Osteocyte (in vitro differentiated cells): ENCODE measurements at regions not wholly inside any gene's neighbourhood (a gene's known extent, or its start where the extent isn't known, plus 50 kb on each side); places are given as distances from the start of the nearest gene placed in this dataset.

Experiments
- DNase-seq: peaks from one replicate; pipeline ENCODE4 v3.0.0; 2021; ENCODE audit warnings: mixed read lengths; ENCODE audit not compliant: unreplicated experiment; ENCODE audit errors: extremely low spot score
- H3K27ac Mint-ChIP-seq: one replicate; pipeline ENCODE4 v1.8.0; 2021; ENCODE audit warnings: mild to moderate bottlenecking, mixed read lengths; ENCODE audit not compliant: unreplicated experiment
- H3K27me3 Mint-ChIP-seq: one replicate; pipeline ENCODE4 v1.8.0; 2021; ENCODE audit warnings: mixed read lengths; ENCODE audit not compliant: unreplicated experiment
- H3K36me3 Mint-ChIP-seq: one replicate; pipeline ENCODE4 v1.8.0; 2021; ENCODE audit warnings: mixed read lengths; ENCODE audit not compliant: unreplicated experiment
- H3K4me1 Mint-ChIP-seq: one replicate; pipeline ENCODE4 v1.8.0; 2021; ENCODE audit warnings: mixed read lengths; ENCODE audit not compliant: unreplicated experiment
- H3K4me3 Mint-ChIP-seq: one replicate; pipeline ENCODE4 v1.8.0; 2021; ENCODE audit warnings: mild to moderate bottlenecking, moderate library complexity, mixed read lengths; ENCODE audit not compliant: unreplicated experiment
- H3K9me3 Mint-ChIP-seq: one replicate; pipeline ENCODE4 v1.8.0; 2021; ENCODE audit warnings: mixed read lengths; ENCODE audit not compliant: unreplicated experiment
- CTCF ChIP-seq: fragments of 200-600 bp; sonication (generic); IDR thresholded peaks from 2 replicates; pipeline ENCODE4 v1.5.0; 2021; ENCODE audit warnings: antibody characterized with exemption, mild to moderate bottlenecking, moderate library complexity

- H3K36me3 Mint-ChIP-seq = no peaks in the 10 kb centered on the region
- H3K4me1 Mint-ChIP-seq = peaks cover 62% of the 10 kb centered on the region
- H3K27me3 Mint-ChIP-seq = no peaks in the 10 kb centered on the region
- no peak for TF ChIP-seq CTCF
- no peaks in the 10 kb centered on the region for H3K9me3 Mint-ChIP-seq
- no peak overlapping the region for H3K27ac Mint-ChIP-seq
- no peak overlapping the region for H3K4me3 Mint-ChIP-seq
- no peak for DNase-seq
Measured at GRCh38 chr3:197368821-197369220, 70.4 kb upstream of the DLG1 start.

- Mint-ChIP-seq H3K27me3 (no peaks in the 10 kb centered on the region), H3K27ac (no peak overlapping the region), H3K9me3 (no peaks in the 10 kb centered on the region), H3K4me1 (peaks cover 66% of the 10 kb centered on the region), H3K36me3 (no peaks in the 10 kb centered on the region), H3K4me3 (no peak overlapping the region)
- no peak for TF ChIP-seq CTCF
- no peak for DNase-seq
Measured at GRCh38 chr3:197368330-197368729, 69.9 kb upstream of the DLG1 start.

- Mint-ChIP-seq H3K4me1 (peaks cover 59% of the 10 kb centered on the region), H3K9me3 (no peaks in the 10 kb centered on the region), H3K4me3 (no peak overlapping the region), H3K27ac (peak overlapping the region; percentile 84), H3K36me3 (no peaks in the 10 kb centered on the region), H3K27me3 (no peaks in the 10 kb centered on the region)
- peak; percentile 89 for DNase-seq
- TF ChIP-seq CTCF = no peak
Measured at GRCh38 chr3:197367081-197367780, 68.8 kb upstream of the DLG1 start.

- Mint-ChIP-seq H3K4me1 (peaks cover 51% of the 10 kb centered on the region), H3K4me3 (no peak overlapping the region), H3K9me3 (no peaks in the 10 kb centered on the region), H3K27me3 (no peaks in the 10 kb centered on the region), H3K27ac (peak overlapping the region; percentile 84), H3K36me3 (no peaks in the 10 kb centered on the region)
- no peak for DNase-seq
- no peak for TF ChIP-seq CTCF
Measured at GRCh38 chr3:197366301-197367044, 68.1 kb upstream of the DLG1 start.

- no peak for TF ChIP-seq CTCF
- H3K4me3 Mint-ChIP-seq = no peak overlapping the region
- H3K9me3 Mint-ChIP-seq = peaks cover 6% of the 10 kb centered on the region
- no peak for DNase-seq
- peaks cover 1% of the 10 kb centered on the region for H3K36me3 Mint-ChIP-seq
- no peak overlapping the region for H3K27ac Mint-ChIP-seq
- H3K4me1 Mint-ChIP-seq = peaks cover 49% of the 10 kb centered on the region
- no peaks in the 10 kb centered on the region for H3K27me3 Mint-ChIP-seq
Measured at GRCh38 chr3:197365586-197365985, 67.2 kb upstream of the DLG1 start.
